T-helper 1 cell treated with Interleukin-12 subunit alpha and Interleukin-12 subunit beta and Interleukin-4 antibody, amounts not matched to agents 30 μg/mL and 1 μg/mL, for 36 hours (primary cell): ENCODE measurements at regions not wholly inside any gene's neighbourhood (a gene's known extent, or its start where the extent isn't known, plus 50 kb on each side); places are given as distances from the start of the nearest gene placed in this dataset.
A peak's percentile ranks its signal among the peaks of the same experiment; 100 is the strongest.

Source experiments
- H3K27ac Mint-ChIP-seq: one replicate; pipeline ENCODE4 v1.8.0; 2021; ENCODE audit warnings: mild to moderate bottlenecking, mixed read lengths
- H3K27me3 Mint-ChIP-seq: one replicate; pipeline ENCODE4 v1.8.0; 2021; ENCODE audit warnings: low read depth, mixed read lengths
- H3K36me3 Mint-ChIP-seq: one replicate; pipeline ENCODE4 v1.8.0; 2021; ENCODE audit warnings: low read depth, mixed read lengths
- H3K4me1 Mint-ChIP-seq: one replicate; pipeline ENCODE4 v1.8.0; 2021; ENCODE audit warnings: low read depth, mixed read lengths
- H3K4me3 Mint-ChIP-seq: one replicate; pipeline ENCODE4 v1.8.0; 2021; ENCODE audit warnings: mild to moderate bottlenecking, moderate library complexity, mixed read lengths
- H3K9me3 Mint-ChIP-seq: one replicate; pipeline ENCODE4 v1.8.0; 2021; ENCODE audit warnings: mixed read lengths

DNA sequence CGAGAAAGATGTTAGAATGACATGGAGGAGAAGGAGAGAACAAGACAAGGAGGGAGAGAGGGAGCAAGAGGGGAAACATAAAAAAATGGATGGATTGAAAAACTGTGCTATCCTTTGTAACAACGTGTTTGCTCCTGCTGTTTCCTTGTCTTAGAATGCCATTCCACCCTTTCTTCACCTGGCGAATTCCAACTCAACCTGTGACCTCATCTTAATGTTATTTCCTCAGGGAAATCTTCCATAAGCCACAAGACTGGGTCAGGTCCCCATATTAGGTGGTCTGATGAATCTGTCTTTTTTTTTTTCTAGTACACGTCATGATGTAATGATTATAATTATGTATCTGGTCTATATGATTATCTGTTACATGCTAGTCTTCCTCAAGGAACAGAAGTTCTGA is 195.0 kb upstream of the MAF start:
- Mint-ChIP-seq H3K9me3 (no peaks in the 10 kb centered on the region), H3K36me3 (no peaks in the 10 kb centered on the region), H3K4me1 (no peaks in the 10 kb centered on the region), H3K27me3 (no peaks in the 10 kb centered on the region), H3K4me3 (no peak overlapping the region), H3K27ac (no peak overlapping the region)

- Mint-ChIP-seq H3K4me1 (no peaks in the 10 kb centered on the region), H3K27me3 (no peaks in the 10 kb centered on the region), H3K36me3 (no peaks in the 10 kb centered on the region), H3K27ac (no peak overlapping the region), H3K9me3 (no peaks in the 10 kb centered on the region), H3K4me3 (no peak overlapping the region)
Measured at GRCh38 chr16:79794941-79795340, 194.4 kb upstream of the MAF start.

- H3K27me3 Mint-ChIP-seq: no peaks in the 10 kb centered on the region
- H3K36me3 Mint-ChIP-seq: no peaks in the 10 kb centered on the region
- no peak overlapping the region for H3K27ac Mint-ChIP-seq
- H3K9me3 Mint-ChIP-seq: no peaks in the 10 kb centered on the region
- H3K4me1 Mint-ChIP-seq: no peaks in the 10 kb centered on the region
- H3K4me3 Mint-ChIP-seq: no peak overlapping the region
Measured at GRCh38 chr16:79792664-79793351, 192.3 kb upstream of the MAF start.

- H3K4me1 Mint-ChIP-seq: no peaks in the 10 kb centered on the region
Measured at GRCh38 chr16:79792076-79792475, 191.5 kb upstream of the MAF start.

DNA sequence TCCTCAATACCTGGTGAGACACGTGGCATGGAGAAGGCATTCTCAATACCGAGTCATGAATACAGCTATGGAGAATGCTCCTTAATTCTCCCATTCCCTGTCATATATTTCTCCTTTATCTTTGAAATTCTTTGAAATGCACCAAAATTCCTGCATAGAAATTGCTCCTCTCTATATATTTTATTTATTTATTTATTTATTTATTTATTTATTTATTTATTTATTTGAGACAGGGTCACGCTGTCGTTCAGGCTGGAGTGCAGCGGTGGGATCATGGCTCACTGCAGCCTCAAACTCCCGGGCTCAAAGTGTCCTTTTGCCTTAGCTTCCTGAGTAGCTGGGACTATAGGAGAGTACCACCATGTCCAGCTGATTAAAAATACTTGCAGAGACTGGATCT is 190.3 kb upstream of the MAF start:
- Mint-ChIP-seq H3K9me3 (no peaks in the 10 kb centered on the region), H3K4me3 (no peak overlapping the region), H3K36me3 (no peaks in the 10 kb centered on the region), H3K27me3 (no peaks in the 10 kb centered on the region), H3K4me1 (no peaks in the 10 kb centered on the region), H3K27ac (no peak overlapping the region)

More at GRCh38 chr16:79792076-79792475, 191.5 kb upstream of the MAF start:
- Mint-ChIP-seq H3K9me3 (no peaks in the 10 kb centered on the region), H3K4me3 (no peak overlapping the region), H3K27ac (no peak overlapping the region), H3K27me3 (no peaks in the 10 kb centered on the region), H3K36me3 (no peaks in the 10 kb centered on the region)

GRCh38 chr16:79788949-79789348 is 188.4 kb upstream of the MAF start:
- Mint-ChIP-seq H3K4me1 (no peaks in the 10 kb centered on the region), H3K27me3 (no peaks in the 10 kb centered on the region), H3K9me3 (no peaks in the 10 kb centered on the region), H3K36me3 (no peaks in the 10 kb centered on the region), H3K27ac (no peak overlapping the region), H3K4me3 (no peak overlapping the region)

DNA sequence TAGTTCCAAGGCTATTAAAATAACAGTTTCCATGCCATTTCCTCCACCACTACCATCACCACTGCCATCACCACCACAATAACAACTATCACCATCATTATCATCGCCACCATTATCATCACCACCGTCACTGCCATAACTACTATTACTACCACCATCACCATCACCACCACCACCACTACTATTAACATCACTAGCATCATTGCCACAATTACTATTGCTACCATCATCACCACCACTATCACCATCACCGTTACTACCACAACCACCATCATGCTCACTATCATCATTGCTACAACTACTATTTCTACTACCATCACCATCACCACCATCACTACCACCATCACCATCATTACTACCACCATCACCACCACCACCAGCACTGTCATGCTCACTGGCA is 185.9 kb upstream of the MAF start:
- H3K27me3 Mint-ChIP-seq: no peaks in the 10 kb centered on the region
- H3K36me3 Mint-ChIP-seq: no peaks in the 10 kb centered on the region
- no peak overlapping the region for H3K27ac Mint-ChIP-seq
- no peaks in the 10 kb centered on the region for H3K9me3 Mint-ChIP-seq
- H3K4me3 Mint-ChIP-seq: no peak overlapping the region
- H3K4me1 Mint-ChIP-seq: no peaks in the 10 kb centered on the region

DNA sequence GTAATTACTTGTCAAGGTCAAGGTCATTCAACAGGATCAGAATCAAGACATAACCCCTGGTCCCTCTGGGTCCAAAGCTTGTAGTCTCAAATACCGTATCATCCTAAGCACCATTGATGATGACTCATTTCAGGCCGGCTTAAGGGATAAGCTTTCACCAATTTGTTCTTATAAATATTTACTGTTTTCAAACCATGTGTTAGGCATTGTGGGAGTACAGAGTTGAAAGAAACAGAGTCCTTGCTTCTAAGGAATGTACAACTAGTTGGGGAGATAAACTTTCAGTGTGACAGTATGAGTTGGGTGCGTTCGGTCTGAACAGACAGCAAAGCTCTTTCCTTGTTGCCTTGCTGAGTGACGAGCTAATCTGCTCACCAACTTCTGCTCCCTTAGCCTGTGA is 183.5 kb upstream of the MAF start:
- H3K36me3 Mint-ChIP-seq: no peaks in the 10 kb centered on the region
- H3K9me3 Mint-ChIP-seq: no peaks in the 10 kb centered on the region
- H3K27me3 Mint-ChIP-seq: peaks cover 3% of the 10 kb centered on the region
- H3K4me3 Mint-ChIP-seq: no peak overlapping the region
- no peak overlapping the region for H3K27ac Mint-ChIP-seq
- no peaks in the 10 kb centered on the region for H3K4me1 Mint-ChIP-seq

DNA sequence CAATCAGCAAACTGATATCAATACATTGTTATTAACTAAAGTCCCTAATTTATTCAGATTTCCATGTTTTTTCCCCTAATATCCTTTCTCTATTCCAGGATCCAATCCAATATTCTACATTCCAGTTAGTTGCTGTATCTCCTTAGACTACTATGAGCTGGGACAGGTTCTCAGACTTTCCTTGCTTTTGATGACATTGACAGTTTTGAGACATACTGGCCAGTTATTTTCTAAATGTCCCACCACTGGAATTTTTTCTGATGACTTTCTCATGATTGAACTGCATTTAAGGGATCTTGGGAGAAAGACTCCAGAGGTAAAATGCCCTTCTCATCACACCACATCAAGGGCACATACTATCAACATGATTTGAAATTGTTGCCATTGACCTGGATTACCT is 177.1 kb upstream of the MAF start:
- no peak overlapping the region for H3K4me3 Mint-ChIP-seq
- H3K36me3 Mint-ChIP-seq: no peaks in the 10 kb centered on the region
- peaks cover 2% of the 10 kb centered on the region for H3K4me1 Mint-ChIP-seq
- H3K9me3 Mint-ChIP-seq: no peaks in the 10 kb centered on the region
- H3K27ac Mint-ChIP-seq: no peak overlapping the region
- peaks cover 13% of the 10 kb centered on the region for H3K27me3 Mint-ChIP-seq

DNA sequence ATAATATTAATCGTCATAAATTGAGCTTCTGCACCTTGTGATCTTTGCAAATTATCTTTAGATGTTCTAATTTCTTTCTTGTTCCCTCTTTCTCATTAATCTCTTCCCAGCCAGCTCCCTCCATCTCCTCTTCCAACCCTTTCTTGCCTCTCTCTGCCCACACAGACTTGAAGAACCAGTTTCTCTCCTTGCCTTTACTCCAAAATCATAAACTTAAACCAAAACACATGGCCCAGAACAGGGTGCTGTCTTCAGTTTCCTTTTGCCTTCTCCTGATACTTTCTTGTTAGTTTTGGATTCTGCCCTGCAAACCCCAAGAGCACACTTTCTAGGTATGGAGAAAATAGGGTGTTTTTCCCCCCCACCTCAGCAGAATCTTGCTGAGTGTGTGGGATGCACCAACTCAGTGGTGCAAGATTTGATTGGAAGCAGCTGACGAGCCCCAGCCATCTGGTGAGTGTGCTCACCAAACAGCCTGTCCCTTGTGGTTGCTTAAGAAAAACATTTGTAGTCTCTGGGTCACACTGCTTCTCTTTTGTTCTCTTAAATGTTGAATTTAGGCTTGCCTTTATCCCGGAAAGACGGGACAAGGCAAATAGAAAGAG is 175.8 kb upstream of the MAF start:
- peaks cover 24% of the 10 kb centered on the region for H3K27me3 Mint-ChIP-seq
- H3K27ac Mint-ChIP-seq: no peak overlapping the region
- H3K36me3 Mint-ChIP-seq: no peaks in the 10 kb centered on the region
- H3K4me3 Mint-ChIP-seq: no peak overlapping the region
- no peaks in the 10 kb centered on the region for H3K9me3 Mint-ChIP-seq
- H3K4me1 Mint-ChIP-seq: peaks cover 2% of the 10 kb centered on the region

GRCh38 chr16:79772784-79773183 is 172.2 kb upstream of the MAF start:
- H3K27ac Mint-ChIP-seq: no peak overlapping the region
- no peaks in the 10 kb centered on the region for H3K36me3 Mint-ChIP-seq
- H3K4me1 Mint-ChIP-seq: peaks cover 33% of the 10 kb centered on the region
- peaks cover 22% of the 10 kb centered on the region for H3K27me3 Mint-ChIP-seq
- no peak overlapping the region for H3K4me3 Mint-ChIP-seq
- H3K9me3 Mint-ChIP-seq: no peaks in the 10 kb centered on the region

DNA sequence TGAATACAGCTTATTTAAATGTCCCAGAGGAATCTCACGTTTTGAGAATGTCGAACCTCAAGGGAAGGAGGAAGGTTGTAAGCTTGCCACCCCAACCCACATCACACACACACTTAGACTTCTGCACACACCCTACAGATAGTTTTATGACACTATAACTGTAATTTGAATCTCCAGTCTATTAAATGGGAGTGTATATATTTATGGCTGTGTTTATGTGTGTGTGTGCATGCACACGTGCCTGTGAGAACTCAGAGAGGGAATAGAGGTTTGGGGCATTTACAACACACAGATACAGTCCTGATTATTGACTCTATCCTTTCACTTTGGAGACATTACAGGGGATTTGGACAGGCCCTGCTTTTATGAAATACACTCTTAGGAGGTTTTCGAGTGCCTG is 171.5 kb upstream of the MAF start:
- H3K27me3 Mint-ChIP-seq: peaks cover 22% of the 10 kb centered on the region
- H3K4me1 Mint-ChIP-seq: peaks cover 35% of the 10 kb centered on the region
- no peak overlapping the region for H3K27ac Mint-ChIP-seq
- H3K9me3 Mint-ChIP-seq: no peaks in the 10 kb centered on the region
- no peak overlapping the region for H3K4me3 Mint-ChIP-seq
- no peaks in the 10 kb centered on the region for H3K36me3 Mint-ChIP-seq

GRCh38 chr16:79770244-79771064 is 169.9 kb upstream of the MAF start:
- Mint-ChIP-seq H3K4me1 (peaks cover 33% of the 10 kb centered on the region), H3K9me3 (no peaks in the 10 kb centered on the region), H3K4me3 (peak overlapping the region; percentile 95), H3K27ac (peak overlapping the region; percentile 92), H3K36me3 (no peaks in the 10 kb centered on the region), H3K27me3 (peaks cover 22% of the 10 kb centered on the region)

DNA sequence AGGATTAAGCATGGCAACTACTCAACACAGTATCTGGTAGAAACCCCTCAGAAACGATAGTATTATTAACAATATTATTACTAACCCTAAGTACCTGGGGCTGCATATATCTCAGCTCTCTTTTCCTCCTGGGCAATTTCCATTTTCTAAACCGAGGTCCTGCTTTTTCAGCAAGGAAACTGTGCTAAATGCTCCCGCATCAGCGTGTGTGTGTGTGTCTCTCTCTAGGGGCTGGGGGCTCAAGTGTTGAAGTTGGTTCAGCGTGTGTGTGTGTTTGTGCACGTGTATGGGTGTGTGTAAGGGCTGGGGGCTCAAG is 169.3 kb upstream of the MAF start:
- H3K27ac Mint-ChIP-seq: peak overlapping the region; percentile 92
- no peaks in the 10 kb centered on the region for H3K36me3 Mint-ChIP-seq
- no peaks in the 10 kb centered on the region for H3K9me3 Mint-ChIP-seq
- H3K27me3 Mint-ChIP-seq: peaks cover 22% of the 10 kb centered on the region
- peaks cover 33% of the 10 kb centered on the region for H3K4me1 Mint-ChIP-seq
- H3K4me3 Mint-ChIP-seq: peak overlapping the region; percentile 95

DNA sequence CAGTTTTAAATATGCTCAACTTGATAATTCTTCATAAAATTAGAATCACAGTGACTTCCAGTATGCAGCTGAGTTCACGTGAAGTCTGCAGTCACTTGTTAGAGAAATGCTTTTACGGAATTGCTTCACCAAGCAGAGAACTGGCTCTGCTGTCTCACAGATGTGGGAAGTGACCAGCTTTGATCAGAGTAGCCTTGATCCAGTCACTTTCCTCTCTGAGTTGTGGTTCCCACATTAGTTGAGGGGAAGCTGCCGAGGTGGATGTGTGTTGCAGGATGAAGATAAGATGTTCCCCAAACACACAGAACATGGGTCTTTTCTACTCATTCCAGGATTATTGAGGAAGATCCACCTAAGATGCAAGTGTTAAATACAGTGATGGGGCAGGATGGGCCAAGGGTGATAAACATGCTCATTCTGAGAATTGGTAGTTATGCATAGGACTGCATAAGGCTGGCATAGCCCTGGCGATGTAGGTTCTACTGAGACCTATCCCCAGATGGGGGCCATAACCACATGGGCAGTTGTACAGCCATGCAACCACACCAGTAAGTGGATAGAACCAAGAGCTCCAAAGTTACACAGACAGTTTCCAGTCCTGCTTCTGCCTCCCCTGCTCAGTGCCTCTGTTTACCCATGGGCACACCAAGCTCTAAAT is 168.9 kb upstream of the MAF start:
- Mint-ChIP-seq H3K27ac (peak overlapping the region; percentile 92), H3K36me3 (no peaks in the 10 kb centered on the region), H3K4me1 (peaks cover 33% of the 10 kb centered on the region), H3K9me3 (no peaks in the 10 kb centered on the region), H3K4me3 (peak overlapping the region; percentile 95), H3K27me3 (peaks cover 22% of the 10 kb centered on the region)
